ENCODE measurements at regions not wholly inside any gene's neighbourhood (a gene's known extent, or its start where the extent isn't known, plus 50 kb on each side); places are given as distances from the start of the nearest gene placed in this dataset.
A peak's percentile ranks its signal among the peaks of the same experiment; 100 is the strongest.

DNA sequence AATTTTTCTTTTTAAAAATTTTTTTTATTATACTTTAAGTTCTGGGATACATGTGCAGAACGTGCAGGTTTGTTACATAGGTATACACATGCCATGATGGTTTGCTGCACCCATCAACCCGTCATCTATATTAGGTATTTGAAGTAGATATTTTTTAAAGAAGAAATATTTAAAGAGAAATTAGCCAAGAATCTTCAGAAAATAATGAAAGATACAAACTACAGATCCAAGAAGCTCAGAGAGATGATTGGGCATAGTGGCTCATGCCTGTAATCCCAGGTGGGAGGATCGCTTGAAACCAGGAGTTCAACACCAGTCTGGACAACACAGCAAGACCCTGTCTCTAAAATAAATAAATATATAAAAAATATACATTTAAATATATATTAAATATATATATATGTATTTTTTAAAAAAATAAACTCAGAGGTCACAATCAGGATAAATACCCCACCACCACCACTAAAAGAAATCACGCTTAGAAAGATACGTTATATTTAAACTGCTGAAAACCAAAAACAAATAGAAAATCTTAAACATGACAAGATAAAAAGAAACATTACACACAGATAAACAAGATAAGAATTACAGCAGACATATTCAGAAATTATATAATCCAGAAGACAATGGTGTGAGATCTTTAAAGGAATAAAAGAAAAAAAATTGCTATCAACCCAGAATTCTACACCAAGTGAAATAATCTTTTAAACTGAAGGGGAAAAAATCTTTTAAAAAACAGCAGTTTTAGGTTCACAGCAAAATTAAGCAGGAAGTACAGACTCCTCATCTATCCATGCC, 57.5 kb downstream of the CSF2 start:
- no peak for DNase-seq

- DNase-seq = no peak
Measured at GRCh38 chr5:132132138-132132537, 58.5 kb downstream of the CSF2 start.

DNA sequence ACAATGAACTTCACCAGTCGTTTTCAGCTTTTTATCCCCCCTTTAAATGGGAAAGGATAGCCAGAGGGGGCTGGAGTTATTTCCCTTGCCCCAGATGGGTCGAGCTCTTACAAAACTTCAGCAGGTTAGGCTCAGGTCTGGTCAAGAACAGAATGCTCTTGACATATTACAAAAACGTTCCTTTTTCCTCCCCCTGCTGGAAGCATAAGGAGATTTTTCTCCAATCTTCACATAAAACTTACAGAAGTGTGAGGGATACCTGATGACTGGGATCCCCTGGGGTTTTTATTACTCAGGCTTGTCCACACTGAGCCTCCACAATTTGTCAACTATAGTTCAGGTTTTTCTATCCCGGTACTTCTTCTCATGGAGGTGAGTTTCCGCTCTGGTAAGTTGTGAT, 60.8 kb downstream of the CSF2 start:
- no peak for DNase-seq

DNA sequence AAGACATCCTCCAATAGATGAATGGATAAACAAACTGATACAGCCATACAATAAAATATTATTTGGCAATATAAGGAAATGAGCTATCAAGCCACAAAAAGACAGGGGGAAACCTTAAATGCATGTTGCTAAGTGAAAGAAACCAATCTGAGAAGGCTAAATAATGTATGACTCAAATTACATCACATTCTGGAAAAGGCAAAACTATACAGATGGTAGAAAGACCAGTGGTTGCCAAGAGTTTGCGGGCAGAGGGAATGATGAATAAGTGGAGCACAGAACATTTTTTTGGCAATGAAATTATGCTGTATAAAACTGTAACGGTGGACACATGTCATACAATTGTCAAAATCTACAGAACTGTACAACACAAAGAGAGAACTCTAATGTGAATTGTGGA, 63.3 kb downstream of the CSF2 start:
- DNase-seq = peak; percentile 19

DNA sequence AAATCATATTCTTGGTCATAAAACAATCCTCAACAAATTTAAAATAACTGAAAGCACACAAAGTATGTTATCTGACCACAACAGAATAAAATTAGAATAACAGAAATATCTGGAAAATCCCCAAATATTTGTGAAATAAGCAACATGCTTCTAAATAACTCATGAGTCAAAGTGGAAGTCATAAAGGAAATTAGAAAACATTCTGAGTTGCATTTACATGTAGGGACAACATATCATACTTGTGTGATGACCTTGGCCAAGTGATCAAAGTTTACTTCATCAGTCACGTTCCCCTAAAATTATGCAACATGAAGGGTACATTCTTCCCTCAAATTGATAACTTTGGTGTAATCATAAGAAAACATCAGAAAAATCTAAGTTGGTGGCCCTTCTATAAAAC, 64.7 kb downstream of the CSF2 start:
- no peak for DNase-seq

Data from NCI-H226 (cell line).